ENCODE measurements at regions not wholly inside any gene's neighbourhood (a gene's known extent, or its start where the extent isn't known, plus 50 kb on each side); places are given as distances from the start of the nearest gene placed in this dataset.

DNA sequence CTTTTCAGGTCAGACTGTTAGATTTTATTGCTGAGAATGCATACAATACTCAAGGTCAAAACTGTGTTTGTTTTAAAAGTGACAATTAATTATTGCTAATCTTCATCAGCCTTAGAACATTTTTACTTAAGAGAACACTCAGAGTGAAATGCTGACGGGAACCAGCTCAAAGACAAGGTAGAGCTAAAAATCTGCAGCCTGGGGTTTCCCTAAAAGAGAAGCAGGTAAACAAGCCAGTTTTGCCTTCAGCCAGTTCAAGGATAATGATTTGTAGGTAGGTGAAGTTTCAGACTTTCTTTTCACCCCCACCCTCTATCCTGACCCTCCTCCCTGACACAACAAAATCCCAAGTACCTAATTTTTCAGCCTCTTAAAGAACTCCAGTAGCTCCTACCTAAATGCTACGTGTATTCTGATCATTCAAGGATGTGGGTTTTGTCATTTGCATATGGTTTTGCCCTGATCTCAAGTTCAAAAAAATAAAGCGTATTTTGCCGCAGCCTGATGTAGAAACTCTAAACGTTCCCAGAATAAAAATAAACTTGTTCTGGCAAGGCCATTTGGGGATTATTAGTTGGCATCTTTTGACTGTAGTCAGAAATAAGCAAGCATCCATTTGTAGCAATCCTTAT lies 407.2 kb downstream of the EFNA5 start:
- Histone ChIP-seq H3K9me3 (ENCODE audit: control insufficient read depth in 4 of 4, insufficient read depth in 3 of 4, low read length in 3 of 4) (no peaks in the 10 kb centered on the region), H3K4me1 (ENCODE audit: control insufficient read depth in 5 of 5, insufficient read depth in 5 of 5, low read length in 5 of 5) (peaks cover 0 to 8% (median 0%) of the 10 kb centered on the region in 5 donors), H3K36me3 (ENCODE audit: control insufficient read depth in 4 of 4, insufficient read depth in 4 of 4, low read length in 4 of 4) (no peaks in the 10 kb centered on the region), H3K27ac (ENCODE audit: low read depth in 1 of 2, low read length in 1 of 2) (no peak overlapping the region), H3K4me3 (no peak overlapping the region), H3K9ac (ENCODE audit: insufficient read depth in 1 of 2, low read length in 2 of 2) (no peak overlapping the region), H3K27me3 (ENCODE audit: control insufficient read depth in 3 of 3, insufficient read depth in 3 of 3, low read length in 2 of 3) (no peaks in the 10 kb centered on the region)
- TF ChIP-seq, protein P1, sequence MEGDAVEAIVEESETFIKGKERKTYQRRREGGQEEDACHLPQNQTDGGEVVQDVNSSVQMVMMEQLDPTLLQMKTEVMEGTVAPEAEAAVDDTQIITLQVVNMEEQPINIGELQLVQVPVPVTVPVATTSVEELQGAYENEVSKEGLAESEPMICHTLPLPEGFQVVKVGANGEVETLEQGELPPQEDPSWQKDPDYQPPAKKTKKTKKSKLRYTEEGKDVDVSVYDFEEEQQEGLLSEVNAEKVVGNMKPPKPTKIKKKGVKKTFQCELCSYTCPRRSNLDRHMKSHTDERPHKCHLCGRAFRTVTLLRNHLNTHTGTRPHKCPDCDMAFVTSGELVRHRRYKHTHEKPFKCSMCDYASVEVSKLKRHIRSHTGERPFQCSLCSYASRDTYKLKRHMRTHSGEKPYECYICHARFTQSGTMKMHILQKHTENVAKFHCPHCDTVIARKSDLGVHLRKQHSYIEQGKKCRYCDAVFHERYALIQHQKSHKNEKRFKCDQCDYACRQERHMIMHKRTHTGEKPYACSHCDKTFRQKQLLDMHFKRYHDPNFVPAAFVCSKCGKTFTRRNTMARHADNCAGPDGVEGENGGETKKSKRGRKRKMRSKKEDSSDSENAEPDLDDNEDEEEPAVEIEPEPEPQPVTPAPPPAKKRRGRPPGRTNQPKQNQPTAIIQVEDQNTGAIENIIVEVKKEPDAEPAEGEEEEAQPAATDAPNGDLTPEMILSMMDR (IDR thresholded peaks at IDR 0.05; ENCODE audit: control extremely low read depth, extremely low read depth): no peak
- ATAC-seq (ENCODE audit: insufficient read depth, low FRiP score): no peak
- peak in 2 of 3 donors; percentile 39 to 67 for DNase-seq
- WGBS, 2 donors: 31 to 61% methylated on average over 5 of the region's 5 CpGs

DNA sequence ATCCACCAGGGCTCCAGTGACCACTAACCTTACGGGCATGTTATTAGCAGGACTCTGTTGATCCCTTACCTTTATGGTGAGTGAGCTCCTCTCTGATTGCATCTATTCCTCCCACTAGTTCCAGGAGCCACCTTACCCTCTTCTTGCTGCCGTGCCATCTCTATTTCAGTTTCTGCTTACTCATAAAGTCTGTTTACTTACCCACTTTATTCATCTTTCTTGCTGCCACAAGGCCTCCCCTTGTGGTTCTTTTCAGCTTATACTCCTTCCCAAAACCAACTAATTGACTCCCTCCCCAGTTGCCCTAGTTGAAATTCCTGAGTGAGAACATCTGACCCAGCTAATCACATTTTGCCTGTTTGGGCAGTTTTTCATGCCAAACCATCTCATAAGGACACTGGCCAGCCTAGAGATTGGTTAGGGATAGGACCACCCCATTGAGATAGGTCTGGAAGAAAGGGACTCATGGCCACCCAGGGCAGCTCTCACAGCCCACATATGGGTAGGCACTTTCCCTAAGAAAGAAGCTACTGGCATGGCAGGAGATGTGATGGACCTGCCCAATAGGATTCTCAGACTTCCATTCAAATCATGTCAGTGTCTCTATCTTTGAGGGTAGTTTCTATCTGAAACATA lies 412.7 kb downstream of the EFNA5 start:
- ATAC-seq (ENCODE audit: insufficient read depth, low FRiP score) (no peak), DNase-seq (no peak)
- Histone ChIP-seq H3K9me3 (ENCODE audit: control insufficient read depth in 4 of 4, insufficient read depth in 3 of 4, low read length in 3 of 4) (no peaks in the 10 kb centered on the region), H3K36me3 (ENCODE audit: control insufficient read depth in 4 of 4, insufficient read depth in 4 of 4, low read length in 4 of 4) (no peaks in the 10 kb centered on the region), H3K27ac (ENCODE audit: low read depth in 1 of 2, low read length in 1 of 2) (no peak overlapping the region), H3K27me3 (ENCODE audit: control insufficient read depth in 3 of 3, insufficient read depth in 3 of 3, low read length in 2 of 3) (no peaks in the 10 kb centered on the region), H3K4me1 (ENCODE audit: control insufficient read depth in 5 of 5, insufficient read depth in 5 of 5, low read length in 5 of 5) (peaks cover 0 to 3% (median 0%) of the 10 kb centered on the region in 5 donors), H3K9ac (ENCODE audit: insufficient read depth in 1 of 2, low read length in 2 of 2) (no peak overlapping the region), H3K4me3 (no peak overlapping the region)
- TF ChIP-seq, protein P1 (IDR thresholded peaks at IDR 0.05; ENCODE audit: control extremely low read depth, extremely low read depth): no peak
- 76 to 81% methylated on average over 2 of the region's 2 CpGs for WGBS, 2 donors

DNA sequence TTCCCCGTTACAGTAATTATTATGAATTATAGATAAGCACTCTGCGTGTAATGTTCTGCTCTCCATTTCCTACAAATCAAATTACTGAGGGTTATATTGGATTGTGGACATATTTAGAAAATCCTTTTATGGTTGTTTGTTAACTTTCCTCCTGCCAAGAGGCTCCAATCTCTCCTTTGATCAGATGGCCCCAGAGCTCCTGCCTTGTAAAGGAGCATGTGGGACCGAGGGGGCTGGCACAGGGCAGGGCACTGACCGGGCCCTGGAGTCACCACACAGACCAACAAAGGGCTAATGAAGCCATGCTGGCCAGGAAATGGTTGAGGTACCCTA lies 415.9 kb downstream of the EFNA5 start:
- Histone ChIP-seq H3K9ac (ENCODE audit: insufficient read depth in 1 of 2, low read length in 2 of 2) (no peak overlapping the region), H3K9me3 (ENCODE audit: control insufficient read depth in 4 of 4, insufficient read depth in 3 of 4, low read length in 3 of 4) (no peaks in the 10 kb centered on the region), H3K36me3 (ENCODE audit: control insufficient read depth in 4 of 4, insufficient read depth in 4 of 4, low read length in 4 of 4) (no peaks in the 10 kb centered on the region), H3K27ac (ENCODE audit: low read depth in 1 of 2, low read length in 1 of 2) (no peak overlapping the region), H3K4me3 (no peak overlapping the region), H3K27me3 (ENCODE audit: control insufficient read depth in 3 of 3, insufficient read depth in 3 of 3, low read length in 2 of 3) (no peaks in the 10 kb centered on the region), H3K4me1 (ENCODE audit: control insufficient read depth in 5 of 5, insufficient read depth in 5 of 5, low read length in 5 of 5) (peaks cover 0 to 7% (median 3%) of the 10 kb centered on the region in 5 donors)
- ATAC-seq (ENCODE audit: insufficient read depth, low FRiP score) (no peak), DNase-seq (no peak)
- WGBS, 2 donors: 90 to 93% methylated on average over 4 of the region's 4 CpGs
- TF ChIP-seq, protein P1 (IDR thresholded peaks at IDR 0.05; ENCODE audit: control extremely low read depth, extremely low read depth): no peak
